GM21360 (cell line): ENCODE measurements at regions not wholly inside any gene's neighbourhood (a gene's known extent, or its start where the extent isn't known, plus 50 kb on each side); places are given as distances from the start of the nearest gene placed in this dataset.
"Not testable (repeated sequence)": the region's sequence is repeated elsewhere in the genome, so short reads cannot be mapped to it uniquely, and the experiment has no call there.

ENCODE experiments used
- ATAC-seq: cut with Tn5 transposase; IDR thresholded peaks from one replicate; pipeline ENCODE4 v1.9.1; 2021; ENCODE audit warnings: mild to moderate bottlenecking, moderate library complexity; ENCODE audit not compliant: unreplicated experiment

DNA sequence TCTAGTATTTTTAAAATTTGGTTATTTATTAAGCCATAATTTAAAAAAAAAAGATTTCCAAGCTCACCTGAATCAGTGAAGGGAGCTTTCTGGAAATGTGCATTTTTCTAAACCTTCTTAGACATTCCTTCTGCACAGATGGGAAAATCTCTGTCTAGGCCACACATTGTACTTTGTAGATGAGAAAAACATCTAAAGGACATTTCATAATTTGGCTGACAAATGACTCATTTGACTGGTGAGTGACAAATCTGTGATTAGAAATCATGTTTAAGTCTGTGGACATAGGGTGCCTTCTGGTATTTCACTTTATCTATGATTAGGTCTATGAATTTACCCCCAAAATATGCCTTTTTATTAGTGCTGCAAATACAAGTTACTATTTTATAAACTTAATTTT, 1044.9 kb upstream of the FLRT2 start:
- no peak for ATAC-seq

DNA sequence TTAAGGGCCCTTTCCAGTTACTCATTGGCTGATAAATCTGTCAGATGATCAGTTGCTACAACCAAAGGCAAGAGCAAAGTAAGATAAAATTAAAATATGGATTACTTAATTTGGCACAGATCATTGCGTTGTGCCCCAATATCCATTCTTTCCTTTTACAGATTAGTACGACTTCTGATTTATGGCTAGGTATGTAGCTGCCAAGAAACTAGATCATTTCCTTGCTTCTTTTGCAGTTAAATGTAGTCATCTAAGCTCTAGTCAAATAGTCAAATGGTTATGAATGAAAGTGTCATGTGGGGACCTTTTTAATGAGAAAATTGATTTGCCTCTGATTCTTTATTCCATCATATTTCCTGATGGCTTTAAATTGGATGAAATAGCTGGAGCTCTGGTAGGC, 1039.9 kb upstream of the FLRT2 start:
- ATAC-seq: no peak

DNA sequence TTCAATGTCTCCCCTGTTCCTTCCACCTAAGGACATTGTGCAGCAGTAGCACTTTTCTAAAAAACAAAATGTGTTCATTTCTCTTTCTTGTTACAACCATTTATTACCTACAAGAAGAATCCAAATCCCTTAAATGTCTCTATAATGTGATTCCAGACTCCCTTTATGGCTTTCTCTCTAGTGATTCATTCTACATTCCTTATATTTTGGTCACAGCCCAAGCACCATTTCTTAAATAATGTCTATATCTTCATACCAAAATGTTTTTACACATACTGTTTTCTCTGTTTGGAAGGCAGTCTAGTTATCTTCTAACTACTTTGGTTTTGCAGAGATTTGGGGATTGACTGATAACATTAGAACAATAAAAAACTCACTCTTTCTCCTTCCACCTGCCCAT, 1037.3 kb upstream of the FLRT2 start:
- ATAC-seq: no peak

DNA sequence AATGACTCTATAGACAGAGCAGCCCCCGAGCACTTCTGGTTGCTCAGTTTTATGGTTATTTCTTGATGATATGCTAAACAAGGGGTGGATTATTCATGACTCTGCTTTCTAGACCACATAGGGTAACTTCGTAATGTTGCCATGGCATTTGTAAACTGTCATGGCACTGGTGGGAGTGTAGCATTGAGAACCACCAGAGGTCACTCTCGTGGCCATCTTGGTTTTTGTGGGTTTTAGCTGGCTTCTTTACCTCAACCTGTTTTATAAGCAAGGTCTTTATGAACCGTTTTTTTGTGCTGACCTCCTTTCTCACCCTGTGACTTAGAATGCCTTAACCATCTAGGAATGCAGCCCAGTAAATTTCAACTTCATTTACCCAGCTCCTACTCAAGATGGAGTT, 1036.2 kb upstream of the FLRT2 start:
- no peak for ATAC-seq

DNA sequence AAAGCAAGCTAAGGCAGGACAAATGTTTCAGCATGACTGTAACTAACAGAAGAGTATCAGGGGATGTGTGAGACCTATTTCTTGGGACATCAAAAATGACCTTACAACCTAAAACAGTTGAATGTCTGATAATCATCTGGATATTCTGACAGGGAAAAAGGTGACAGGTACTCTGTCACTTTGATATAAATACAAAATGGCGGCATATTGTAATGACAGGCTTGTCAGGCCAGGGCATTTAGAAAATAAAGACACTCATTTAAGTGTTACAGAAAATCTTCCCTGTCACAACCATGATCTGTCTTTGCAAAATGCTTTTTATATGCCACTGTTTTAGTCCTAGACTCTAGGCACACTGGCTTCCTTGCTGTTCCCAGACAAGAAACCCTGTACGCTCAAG, 1033.3 kb upstream of the FLRT2 start:
- no peak for ATAC-seq

DNA sequence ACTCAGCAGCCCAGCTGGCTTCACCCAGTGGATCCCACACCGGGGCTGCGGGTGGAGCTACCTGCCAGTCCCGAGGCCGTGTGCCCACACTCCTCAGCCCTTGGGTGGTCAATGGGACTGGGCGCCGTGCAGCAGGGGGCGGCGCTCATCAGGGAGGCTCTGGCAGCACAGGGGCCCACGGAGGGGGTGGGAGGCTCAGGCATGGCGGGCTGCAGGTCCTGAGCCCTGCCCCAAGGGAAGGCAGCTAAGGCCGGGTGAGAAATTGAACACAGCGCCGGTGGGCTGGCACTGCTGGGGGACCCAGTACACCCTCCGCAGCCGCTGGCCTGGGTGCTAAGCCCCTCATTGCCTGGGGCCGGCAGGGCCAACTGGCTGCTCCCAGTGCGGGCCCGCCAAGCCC, 1017.1 kb upstream of the FLRT2 start:
- not testable (repeated sequence) for ATAC-seq

DNA sequence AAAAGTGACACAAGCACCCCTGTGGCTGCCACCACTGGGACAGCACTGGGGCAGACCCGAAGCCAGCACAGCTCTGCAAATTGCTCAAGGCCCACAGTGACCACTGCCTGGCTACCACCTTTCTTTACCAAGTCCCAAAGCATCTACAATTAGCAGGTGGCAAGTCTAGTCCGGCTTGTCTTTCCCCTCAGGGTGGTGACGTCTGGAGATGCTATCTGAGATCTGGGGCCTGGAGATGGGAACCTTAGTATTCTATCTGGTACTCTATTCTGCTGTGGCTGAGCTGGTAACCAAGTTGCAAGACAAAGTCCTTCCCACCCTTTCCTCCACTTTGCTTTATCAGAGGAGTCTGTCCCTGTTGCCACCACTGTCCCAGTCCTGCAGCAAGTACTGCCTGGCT, 1010.1 kb upstream of the FLRT2 start:
- ATAC-seq: no peak

DNA sequence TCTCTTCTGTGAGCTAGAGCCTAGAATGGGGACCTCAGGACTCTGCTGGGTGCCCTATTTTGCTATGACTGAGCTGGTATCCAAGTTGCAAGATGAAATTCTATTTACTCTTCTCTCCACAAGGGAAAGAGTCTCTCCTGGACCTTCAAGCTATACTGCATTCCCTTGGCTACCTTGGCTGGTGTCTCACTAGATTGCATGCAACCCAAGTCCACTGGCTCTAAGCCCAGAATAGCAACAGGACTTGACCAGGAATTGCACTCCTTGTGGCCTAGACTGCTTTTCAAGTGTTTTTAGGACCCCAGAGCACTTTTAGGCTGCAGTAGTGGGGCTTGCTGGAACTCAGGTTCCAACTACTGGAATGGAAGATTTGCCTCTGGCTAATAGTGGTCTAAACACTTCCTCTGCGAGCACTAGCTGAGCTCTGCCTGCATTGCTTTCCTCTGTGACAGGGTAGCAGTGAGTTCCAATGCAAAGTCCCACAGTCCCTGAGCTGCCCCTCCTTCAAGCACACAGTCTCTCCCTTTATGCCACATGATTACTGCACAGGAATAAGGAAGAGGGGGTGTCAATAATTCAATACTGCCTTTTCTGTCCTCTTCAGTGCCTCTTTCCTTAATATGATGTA, 1009.1 kb upstream of the FLRT2 start:
- ATAC-seq: no peak

DNA sequence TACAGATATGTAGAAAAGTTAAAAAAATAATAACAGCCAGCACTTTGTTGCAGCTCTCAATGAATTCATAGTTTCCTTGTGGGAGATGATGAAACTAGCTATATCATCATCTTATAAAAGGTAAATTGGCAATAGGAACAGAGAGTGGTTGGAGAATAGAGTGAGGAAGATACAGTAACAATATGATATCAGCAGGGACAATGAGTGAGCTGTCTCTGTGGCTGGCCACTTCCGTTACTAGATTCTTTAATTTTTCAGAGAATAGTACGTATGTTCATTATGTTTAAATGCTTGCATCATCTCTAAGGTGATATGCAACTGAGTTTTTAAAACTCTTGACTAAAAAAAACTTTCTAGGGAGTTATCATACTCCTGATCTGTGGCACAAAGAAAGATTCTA, 1006.2 kb upstream of the FLRT2 start:
- no peak for ATAC-seq

DNA sequence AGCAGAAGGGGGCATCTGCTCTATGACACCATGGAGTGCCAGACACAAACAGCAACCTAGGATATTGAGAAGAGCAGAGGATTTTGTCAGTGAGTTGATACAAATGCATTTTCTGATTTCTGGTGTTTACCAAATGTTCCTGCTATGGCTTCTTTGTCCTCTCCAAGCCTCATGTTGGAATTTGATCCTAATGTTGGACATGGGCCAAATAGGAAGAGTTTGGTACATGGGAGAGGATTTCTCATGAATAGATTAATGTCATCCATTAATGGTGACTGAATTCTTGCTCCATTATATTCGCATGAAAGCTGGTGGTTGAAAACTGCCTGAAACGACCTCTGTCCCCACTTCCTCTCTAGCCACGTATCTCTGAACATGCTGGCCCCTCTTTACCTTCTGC, 1002.2 kb upstream of the FLRT2 start:
- no peak for ATAC-seq

DNA sequence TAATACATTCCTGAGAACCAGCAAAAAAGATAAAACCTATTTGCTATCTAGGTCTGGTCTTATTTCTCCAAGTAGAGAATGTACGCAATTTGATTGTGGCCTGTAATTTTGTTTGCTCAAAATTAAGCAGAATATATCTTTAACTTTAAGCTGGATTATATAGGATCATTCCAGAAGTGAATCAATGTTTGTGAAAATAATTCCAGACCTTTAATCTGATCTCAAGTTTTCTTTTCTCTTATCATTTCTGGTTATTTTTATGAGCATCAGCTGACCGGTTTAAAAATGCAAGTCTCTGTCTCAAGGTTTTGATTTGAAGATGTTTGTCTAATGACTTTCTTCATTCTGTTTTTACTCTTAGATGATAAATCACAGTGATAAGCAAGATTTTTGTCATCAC, 997.9 kb upstream of the FLRT2 start:
- no peak for ATAC-seq

DNA sequence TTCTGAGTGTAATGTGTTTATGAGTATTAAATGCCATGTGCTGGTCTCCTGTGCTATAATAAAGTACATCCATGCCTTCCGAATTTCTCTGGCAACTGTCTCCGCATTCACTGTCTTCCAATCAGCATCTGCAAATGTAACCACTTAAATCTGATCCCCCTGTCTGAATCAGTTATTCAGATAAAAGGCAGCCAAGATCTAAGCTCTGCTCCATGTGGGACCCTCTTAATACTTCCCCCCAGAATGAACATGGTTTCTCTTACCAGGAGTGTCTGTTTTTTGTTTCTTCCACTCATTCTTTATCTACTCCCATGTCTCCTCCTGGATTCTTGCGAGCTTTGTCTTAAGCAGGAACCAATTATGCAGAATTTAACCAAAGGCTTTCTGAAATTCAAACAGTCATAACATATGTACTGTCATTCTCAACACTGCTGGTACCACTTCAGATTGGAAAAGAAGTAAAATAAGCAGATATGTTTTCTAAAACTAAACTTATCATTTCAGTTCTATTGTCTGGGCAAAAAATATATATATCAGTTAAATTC, 996.7 kb upstream of the FLRT2 start:
- ATAC-seq: no peak

DNA sequence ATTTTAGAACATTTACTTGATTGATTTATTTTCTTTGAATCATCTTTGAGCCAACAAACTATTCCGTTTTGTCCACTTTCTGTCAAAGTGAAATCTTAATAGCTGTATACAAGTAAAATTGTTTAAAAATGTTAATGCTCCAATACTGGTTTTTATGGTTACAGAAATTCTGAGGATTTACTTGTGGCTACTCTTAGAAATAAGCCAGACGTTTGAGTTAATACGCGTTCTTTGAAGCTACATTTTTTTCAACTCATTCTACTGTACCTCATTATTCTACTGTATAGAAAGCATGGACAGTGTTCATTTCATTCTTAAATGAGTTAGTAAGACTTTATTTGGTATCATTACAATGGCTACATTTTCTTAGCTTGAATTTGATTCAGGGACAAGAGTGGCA, 996.2 kb upstream of the FLRT2 start:
- no peak for ATAC-seq

DNA sequence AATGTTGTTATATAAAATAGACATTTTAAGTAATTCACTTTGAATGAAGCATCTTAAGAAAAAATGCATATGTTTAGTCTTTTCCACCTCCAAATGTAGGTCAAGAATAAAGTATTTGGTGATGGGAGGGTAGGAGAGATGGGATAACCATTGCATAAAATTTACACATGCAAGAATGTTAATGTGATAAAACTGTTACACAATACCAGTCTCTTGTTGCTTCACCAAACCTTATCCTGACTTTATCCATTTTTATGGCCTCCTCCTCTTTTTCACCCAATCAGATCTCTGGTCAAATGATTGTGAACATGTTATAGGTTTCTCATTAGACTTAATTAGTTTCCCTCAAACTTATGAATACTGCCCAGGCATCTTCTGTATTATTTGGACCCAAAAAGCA, 994.5 kb upstream of the FLRT2 start:
- no peak for ATAC-seq

DNA sequence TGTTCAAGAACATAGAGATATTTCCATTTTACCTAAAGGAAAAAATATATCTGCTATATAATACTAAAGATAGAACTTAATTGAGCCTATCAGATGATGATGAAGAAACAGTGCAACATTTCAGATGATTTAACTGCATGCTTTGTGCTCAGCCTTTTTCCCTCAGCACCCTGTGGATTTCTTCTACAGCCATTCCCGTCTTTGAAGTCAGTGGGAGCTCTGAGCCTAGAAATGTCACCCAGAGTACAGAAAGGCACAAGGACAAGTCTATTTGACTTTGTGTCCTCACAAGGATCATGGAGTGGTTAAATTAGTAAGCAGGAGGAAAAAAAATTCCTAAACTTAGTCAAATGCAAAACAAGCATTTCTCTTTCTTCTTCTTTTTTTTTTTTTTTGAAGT, 994.0 kb upstream of the FLRT2 start:
- no peak for ATAC-seq

DNA sequence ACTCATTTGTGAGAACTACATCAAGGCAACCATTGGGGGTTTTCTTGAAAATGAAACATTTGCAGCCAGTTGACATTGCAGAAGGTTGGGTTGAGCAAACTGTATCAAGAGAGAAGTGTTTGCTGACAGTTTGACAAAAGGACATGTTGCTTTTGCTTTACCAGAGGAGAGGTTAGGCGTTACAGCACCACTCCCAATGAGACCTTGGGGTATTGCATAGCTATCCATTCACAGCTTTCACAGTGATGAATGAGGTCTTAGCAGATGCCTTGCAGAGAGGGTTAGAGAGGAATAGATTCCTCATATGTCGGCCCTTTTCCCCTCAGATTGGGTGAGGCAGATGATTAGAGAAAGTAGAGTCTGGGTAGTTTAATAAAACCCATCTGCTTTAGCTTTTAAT, 988.9 kb upstream of the FLRT2 start:
- ATAC-seq: no peak

DNA sequence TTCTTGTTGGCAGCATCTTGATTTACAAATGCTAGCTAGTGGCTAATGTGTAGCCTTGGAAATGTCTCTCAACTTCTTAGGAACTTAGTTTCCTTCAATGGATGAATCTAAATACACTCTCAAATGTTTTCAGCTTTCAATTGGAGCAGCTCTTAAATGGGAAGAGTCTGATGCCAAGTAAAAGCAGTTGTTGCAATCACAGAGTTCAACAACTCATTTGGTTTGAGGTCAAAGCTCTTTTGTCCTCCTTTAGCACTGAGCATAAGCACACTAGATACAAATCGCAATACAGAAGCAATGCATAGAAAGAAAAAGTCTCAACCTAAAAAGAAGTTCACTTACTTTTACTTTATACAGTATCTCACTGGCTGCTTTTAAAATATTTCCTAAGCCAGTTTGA, 986.1 kb upstream of the FLRT2 start:
- no peak for ATAC-seq

DNA sequence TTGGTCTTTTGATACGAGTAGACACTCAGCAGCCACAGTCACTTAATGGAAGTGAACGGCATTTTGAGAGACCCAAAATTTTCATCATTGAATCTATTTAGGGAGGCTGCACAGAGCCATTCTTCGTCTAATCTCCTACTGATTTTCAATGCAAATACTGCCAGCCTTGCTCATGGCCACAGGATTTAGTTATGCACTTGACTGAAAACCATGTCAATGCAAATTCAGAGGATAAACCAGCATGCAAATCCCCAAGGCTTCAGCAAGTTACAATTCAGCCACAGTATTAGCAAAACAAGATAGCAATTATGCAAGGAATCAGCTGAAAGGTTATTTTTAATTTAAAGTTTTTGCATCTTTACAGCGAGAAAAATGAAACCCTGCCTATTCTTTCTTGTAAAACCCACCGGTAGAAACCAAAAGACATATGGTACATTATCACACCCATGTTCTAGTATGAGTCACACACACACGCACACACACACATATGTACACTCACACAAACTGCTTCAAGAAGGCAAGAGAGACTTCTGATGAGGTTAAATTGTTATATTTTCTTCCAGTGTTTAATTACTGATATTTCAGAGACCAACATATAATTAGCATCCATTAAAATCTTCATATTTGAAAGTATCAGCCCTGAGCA, 985.3 kb upstream of the FLRT2 start:
- no peak for ATAC-seq

DNA sequence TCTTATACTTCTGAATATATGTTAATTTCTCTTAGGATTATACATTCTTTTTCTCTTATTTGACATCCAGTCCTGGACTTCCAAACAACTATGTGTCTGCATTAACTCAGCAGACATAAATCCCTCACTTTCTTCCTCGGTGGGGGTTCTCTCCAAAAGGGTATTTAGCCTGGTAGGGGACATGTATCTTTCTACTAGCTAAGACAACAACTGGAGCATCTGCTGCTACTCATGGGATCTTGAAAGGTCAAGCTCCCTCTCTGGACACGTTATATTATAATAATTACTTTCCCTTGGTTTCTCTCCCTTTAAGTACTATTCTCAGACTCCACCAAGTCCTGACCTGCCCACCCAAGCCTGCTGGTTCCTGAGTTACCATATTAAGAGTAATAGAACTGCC, 983.7 kb upstream of the FLRT2 start:
- no peak for ATAC-seq

DNA sequence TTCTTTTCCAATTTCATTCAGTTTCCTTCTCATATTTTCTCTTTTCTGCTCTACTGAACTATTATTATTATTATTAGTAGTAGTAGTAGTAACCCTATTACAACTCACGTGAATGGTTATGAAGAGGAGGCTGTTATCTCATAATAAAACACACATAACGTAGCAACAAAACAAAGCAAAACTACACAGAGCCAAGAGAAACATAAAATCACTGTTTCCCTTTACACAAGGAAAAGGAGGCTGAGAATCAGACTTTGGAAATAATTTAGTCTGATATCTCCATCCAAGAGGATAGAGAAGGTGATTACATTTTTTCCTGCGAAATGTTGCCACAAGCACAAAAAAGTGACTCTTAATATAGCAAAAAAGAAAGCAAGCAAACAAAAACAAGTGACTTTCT, 975.8 kb upstream of the FLRT2 start:
- no peak for ATAC-seq

DNA sequence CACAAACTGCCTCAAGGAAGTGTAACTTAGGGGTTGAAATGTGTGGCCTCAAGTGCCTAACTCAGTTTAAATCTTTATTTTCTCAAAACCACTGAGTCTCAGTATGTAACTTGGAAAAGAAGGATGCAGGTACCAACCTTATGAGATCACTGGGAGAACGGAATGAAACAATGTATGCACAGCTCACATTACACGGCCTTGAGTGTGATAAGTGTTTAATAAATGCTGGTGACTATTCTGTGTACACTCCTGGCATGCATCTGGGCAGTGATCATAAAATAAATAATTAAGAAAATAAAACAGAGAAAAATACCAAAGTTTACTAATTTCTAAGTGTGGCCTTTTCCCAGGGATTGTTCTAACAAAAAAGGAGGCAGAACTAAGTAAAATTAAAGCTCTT, 974.5 kb upstream of the FLRT2 start:
- no peak for ATAC-seq

DNA sequence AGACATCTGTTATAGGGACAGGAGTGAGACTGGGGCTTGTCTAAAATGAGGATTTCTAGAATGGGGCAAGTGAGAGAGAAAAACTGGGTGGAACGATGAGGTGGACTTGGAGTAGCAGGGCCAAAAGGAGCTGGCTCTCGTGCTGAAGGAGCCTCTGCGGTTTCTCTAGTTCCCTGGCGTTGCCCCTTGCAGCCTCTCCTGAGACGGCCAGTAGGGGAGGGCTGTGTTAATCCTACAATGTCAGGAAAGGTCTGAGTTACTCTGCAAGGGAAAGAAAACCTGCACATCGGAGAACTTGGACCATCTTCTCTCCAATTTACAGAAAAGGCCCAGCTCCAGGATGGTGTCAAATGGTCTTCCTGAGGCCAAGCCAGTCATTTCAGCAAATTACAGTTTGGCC, 963.8 kb upstream of the FLRT2 start:
- ATAC-seq: no peak

DNA sequence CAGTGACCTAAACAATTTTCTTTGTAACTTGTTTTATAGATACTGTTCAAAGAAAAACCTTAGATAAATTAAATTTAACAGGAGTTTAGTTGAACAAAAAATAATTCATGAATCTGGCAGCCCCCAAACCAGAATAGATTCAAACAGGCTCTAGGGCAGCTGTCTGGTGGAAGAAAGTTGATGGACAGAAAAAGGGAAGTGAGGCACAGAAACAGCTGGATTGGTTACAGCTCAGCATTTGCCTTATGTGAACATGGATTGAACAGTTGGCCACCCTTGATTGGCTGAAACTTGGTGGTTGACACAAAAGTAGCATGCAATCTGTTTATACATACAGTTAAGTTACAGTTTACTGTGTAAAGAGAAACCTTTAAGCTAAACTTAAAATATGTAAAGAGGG, 954.3 kb upstream of the FLRT2 start:
- ATAC-seq: no peak
